ENCODE measurements at regions not wholly inside any gene's neighbourhood (a gene's known extent, or its start where the extent isn't known, plus 50 kb on each side); places are given as distances from the start of the nearest gene placed in this dataset.
"Not testable (repeated sequence)": the region's sequence is repeated elsewhere in the genome, so short reads cannot be mapped to it uniquely, and the experiment has no call there.

DNA sequence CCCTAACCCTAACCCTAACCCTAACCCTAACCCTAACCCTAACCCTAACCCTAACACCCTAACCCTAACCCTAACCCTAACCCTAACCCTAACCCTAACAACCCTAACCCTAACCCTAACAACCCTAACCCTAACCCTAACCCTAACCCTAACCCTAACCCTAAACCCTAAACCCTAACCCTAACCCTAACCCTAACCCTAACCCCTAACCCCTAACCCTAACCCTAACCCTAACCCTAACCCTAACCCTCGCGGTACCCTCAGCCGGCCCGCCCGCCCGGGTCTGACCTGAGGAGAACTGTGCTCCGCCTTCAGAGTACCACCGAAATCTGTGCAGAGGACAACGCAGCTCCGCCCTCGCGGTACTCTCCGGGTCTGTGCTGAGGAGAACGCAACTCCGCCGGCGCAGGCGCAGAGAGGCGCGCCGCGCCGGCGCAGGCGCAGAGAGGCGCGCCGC, 270.7 kb downstream of the OR4F29 start:
- FAIRE-seq; DNase-seq (ENCODE audit: low read depth): not testable (repeated sequence)

DNA sequence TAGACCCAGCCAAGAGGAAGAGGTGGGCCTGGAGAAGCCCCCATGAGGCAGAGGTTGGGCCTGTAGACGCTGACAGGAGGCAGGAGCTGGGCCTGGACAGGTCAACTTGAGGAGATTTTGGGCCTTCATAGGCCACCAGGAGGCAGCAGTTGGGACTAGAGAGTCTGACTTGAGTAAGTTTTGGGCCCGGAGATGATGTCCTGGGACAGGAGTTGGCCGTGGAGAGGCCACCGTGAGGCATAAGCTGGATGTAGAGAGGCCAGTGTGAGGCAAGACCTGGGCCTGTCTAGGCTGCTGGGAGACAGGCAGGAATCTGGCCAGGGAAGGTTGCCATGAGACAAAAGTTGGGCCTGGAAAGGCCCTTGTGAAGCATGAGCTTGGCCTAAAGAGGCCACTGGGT, 312.6 kb downstream of the OR4F29 start:
- H3K4me3 ChIP-seq (ENCODE audit: low read depth, low read length); FAIRE-seq; DNase-seq (ENCODE audit: low read depth); H3K27me3 ChIP-seq (ENCODE audit: control insufficient read depth, insufficient read depth, low read length); H3K36me3 ChIP-seq (ENCODE audit: control insufficient read depth, insufficient read depth, low read length): not testable (repeated sequence)

More for the DNA sequence above, 270.7 kb downstream of the OR4F29 start:
- H3K4me3 ChIP-seq (ENCODE audit: low read depth, low read length); H3K27me3 ChIP-seq (ENCODE audit: control insufficient read depth, insufficient read depth, low read length); H3K36me3 ChIP-seq (ENCODE audit: control insufficient read depth, insufficient read depth, low read length): not testable (repeated sequence)

DNA sequence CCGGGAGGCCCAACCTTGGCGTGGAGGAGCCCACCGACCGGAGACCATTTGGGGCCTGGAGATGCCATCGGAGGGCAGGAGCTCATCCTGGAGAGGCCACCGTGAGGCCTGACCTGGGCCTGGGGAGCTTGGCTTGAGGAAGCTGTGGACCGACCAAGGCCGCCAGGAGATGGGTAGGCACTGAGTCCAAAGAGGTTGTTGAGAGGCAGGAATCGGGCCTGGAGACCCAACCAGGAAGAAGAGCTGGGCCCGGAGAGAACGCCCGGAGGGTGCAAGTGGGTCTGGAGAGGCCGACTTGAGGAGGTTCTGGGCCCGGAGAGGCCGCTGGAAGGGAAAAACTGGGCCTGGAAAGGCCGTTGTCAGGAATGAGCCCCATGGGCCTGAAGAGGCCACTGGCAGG, 313.8 kb downstream of the OR4F29 start:
- FAIRE-seq; DNase-seq (ENCODE audit: low read depth); H3K4me3 ChIP-seq (ENCODE audit: low read depth, low read length); H3K36me3 ChIP-seq (ENCODE audit: control insufficient read depth, insufficient read depth, low read length); H3K27me3 ChIP-seq (ENCODE audit: control insufficient read depth, insufficient read depth, low read length): not testable (repeated sequence)

DNA sequence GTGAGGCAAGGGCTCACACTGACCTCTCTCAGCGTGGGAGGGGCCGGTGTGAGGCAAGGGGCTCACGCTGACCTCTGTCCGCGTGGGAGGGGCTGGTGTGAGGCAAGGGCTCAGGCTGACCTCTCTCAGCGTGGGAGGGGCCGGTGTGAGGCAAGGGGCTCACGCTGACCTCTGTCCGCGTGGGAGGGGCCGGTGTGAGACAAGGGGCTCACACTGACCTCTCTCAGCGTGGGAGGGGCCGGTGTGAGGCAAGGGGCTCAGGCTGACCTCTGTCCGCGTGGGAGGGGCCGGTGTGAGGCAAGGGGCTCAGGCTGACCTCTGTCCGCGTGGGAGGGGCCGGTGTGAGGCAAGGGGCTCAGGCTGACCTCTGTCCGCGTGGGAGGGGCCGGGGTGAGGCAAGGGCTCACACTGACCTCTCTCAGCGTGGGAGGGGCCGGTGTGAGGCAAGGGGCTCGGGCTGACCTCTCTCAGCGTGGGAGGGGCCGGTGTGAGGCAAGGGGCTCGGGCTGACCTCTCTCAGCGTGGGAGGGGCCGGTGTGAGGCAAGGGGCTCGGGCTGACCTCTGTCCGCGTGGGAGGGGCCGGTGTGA, 315.0 kb downstream of the OR4F29 start:
- not testable (repeated sequence) for DNase-seq (ENCODE audit: low read depth); H3K36me3 ChIP-seq (ENCODE audit: control insufficient read depth, insufficient read depth, low read length); H3K27me3 ChIP-seq (ENCODE audit: control insufficient read depth, insufficient read depth, low read length); H3K4me3 ChIP-seq (ENCODE audit: low read depth, low read length); FAIRE-seq

DNA sequence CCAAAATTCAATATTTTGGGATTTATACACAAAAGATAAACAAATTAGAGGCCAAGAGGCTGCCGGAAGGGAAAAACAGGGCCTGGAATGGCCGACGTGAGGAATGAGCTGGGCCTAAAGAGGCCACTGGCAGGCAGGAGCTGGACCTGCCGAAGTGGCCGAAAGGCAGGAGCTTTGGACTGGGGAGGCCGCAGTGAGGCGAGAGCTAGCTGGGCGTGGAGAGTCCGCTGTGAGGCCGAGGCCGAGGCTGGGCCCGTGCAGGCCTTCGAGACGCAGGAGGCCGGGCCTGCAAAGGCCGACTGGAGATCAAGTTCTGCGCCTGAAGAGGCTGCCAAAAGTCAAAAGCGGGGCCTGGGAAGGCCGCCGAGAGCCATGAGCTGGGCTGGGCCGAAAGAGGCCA, 316.5 kb downstream of the OR4F29 start:
- not testable (repeated sequence) for H3K4me3 ChIP-seq (ENCODE audit: low read depth, low read length); FAIRE-seq; DNase-seq (ENCODE audit: low read depth); H3K27me3 ChIP-seq (ENCODE audit: control insufficient read depth, insufficient read depth, low read length); H3K36me3 ChIP-seq (ENCODE audit: control insufficient read depth, insufficient read depth, low read length)

DNA sequence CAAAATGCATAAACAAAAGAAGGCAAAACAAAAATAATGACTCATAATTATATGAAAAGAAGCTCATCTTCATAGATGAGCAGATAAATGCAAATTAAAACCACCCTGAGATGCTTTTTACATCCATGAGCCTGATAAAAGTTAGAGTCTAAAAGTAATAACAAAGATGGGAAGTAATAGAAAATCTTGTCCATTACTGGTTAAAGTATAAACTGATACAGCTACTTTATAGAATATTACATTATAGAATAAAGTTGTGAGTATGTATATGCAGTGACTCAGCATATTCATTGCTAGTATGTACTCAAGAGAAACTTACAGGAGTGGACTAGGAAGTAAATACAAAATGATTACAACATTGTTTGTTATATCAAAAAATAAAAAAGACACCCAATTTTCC, 333.0 kb downstream of the OR4F29 start:
- not testable (repeated sequence) for DNase-seq (ENCODE audit: low read depth); H3K36me3 ChIP-seq (ENCODE audit: control insufficient read depth, insufficient read depth, low read length); H3K4me3 ChIP-seq (ENCODE audit: low read depth, low read length); H3K27me3 ChIP-seq (ENCODE audit: control insufficient read depth, insufficient read depth, low read length); FAIRE-seq

DNA sequence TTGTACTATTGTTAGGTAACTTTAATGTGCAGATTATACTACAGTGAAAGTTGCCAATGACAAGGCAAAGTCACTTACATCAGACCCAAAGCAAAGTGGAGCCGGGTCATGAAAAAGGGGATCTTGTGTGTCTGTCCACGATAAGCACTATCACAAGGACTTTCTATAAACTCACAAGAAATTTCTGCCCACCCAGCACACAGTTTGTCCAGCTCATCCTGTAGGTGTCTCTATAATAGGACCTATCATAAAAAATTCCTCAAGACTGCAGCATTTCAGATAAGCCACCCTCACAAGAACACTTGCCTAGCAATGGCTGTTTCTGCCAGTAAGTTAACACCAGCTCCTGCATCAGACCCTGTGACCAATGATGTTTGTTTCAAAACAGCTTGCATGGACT, 335.9 kb downstream of the OR4F29 start:
- not testable (repeated sequence) for H3K4me3 ChIP-seq (ENCODE audit: low read depth, low read length); DNase-seq (ENCODE audit: low read depth); H3K27me3 ChIP-seq (ENCODE audit: control insufficient read depth, insufficient read depth, low read length); H3K36me3 ChIP-seq (ENCODE audit: control insufficient read depth, insufficient read depth, low read length); FAIRE-seq

DNA sequence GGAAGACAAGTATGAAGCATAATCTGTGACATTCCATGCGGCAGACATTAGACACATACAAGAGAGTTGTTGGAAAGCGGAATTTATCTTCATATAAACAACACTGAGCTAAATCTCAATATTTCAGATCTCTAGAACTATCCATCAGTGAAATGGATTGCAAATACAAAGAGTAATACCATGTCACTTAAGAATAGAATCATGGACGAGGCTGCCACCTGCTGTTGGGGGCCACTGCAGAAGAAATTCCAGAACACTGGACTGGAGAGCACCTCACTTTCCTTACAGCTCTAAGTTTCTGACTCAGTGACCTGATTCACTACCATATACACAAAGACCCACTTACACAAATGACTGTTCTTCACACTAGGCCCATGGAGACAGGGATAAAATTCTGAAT, 346.7 kb downstream of the OR4F29 start:
- H3K4me3 ChIP-seq (ENCODE audit: low read depth, low read length); H3K36me3 ChIP-seq (ENCODE audit: control insufficient read depth, insufficient read depth, low read length); FAIRE-seq; H3K27me3 ChIP-seq (ENCODE audit: control insufficient read depth, insufficient read depth, low read length); DNase-seq (ENCODE audit: low read depth): not testable (repeated sequence)

DNA sequence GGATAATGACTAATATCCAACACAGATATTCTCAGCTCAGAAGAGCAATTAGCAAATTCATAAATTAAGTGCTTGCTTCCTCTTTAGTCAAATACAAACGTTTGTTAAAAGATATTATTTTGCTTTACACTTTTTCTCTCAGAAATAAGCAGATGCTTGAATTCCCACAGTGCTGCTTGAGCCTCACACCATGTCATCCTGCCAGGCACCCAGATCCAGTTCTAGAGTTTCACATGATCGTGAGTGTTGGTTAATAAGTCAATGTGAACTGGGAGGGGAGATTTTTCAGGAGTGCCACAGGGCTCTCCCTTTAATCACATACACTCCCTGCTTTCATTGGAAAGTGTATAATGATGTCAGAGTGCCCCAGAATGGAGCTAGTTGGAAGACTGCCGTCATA, 352.0 kb downstream of the OR4F29 start:
- DNase-seq (ENCODE audit: low read depth); H3K4me3 ChIP-seq (ENCODE audit: low read depth, low read length); H3K27me3 ChIP-seq (ENCODE audit: control insufficient read depth, insufficient read depth, low read length); FAIRE-seq; H3K36me3 ChIP-seq (ENCODE audit: control insufficient read depth, insufficient read depth, low read length): not testable (repeated sequence)

DNA sequence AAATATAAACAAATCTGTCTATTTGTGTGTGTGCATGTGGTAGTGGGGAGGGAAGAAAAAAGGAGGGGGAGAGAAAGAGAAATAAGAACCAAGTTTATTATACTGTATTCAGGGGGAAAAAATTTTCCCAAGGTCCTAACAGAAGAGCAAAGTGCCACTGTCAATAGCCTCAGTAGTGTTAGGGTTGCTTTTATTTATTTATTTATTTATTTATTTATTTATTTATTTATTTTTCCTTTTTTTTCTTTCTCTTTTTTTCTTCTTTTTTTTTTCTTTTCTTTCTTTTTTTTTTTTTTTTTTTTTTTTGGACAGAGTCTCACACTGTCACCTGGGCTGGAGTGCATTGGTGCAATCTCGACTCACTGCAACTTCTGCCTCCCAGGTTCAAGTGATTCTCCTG, 352.7 kb downstream of the OR4F29 start:
- FAIRE-seq; H3K36me3 ChIP-seq (ENCODE audit: control insufficient read depth, insufficient read depth, low read length); H3K4me3 ChIP-seq (ENCODE audit: low read depth, low read length); H3K27me3 ChIP-seq (ENCODE audit: control insufficient read depth, insufficient read depth, low read length); DNase-seq (ENCODE audit: low read depth): not testable (repeated sequence)

DNA sequence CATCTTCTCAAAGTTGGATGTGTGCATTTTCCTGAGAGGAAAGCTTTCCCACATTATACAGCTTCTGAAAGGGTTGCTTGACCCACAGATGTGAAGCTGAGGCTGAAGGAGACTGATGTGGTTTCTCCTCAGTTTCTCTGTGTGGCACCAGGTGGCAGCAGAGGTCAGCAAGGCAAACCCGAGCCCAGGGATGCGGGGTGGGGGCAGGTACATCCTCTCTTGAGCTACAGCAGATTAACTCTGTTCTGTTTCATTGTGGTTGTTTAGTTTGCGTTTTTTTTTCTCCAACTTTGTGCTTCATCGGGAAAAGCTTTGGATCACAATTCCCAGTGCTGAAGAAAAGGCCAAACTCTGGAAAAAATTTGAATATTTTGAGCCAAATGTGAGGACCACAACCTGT, 360.2 kb downstream of the OR4F29 start:
- not testable (repeated sequence) for DNase-seq (ENCODE audit: low read depth); H3K27me3 ChIP-seq (ENCODE audit: control insufficient read depth, insufficient read depth, low read length); H3K4me3 ChIP-seq (ENCODE audit: low read depth, low read length); H3K36me3 ChIP-seq (ENCODE audit: control insufficient read depth, insufficient read depth, low read length); FAIRE-seq

DNA sequence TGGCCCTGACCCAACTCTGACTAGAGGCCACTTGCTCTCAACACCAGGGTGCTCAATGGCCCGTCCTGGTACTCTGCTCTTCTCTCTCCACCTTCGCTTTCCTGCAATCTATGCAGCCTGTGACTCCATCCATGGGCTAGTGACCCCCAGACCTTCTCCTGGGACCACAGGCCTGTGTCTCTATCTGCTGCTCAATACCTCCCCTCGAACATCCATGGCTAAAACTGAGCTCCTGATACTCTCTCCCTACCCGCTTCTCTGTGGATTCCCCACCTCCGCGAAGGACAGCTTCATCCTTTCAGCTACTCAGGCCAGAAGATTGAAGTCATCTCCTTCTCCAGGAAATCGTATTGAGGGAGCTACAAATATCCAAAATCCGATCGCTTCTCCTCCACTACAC, 363.4 kb downstream of the OR4F29 start:
- not testable (repeated sequence) for H3K4me3 ChIP-seq (ENCODE audit: low read depth, low read length); H3K27me3 ChIP-seq (ENCODE audit: control insufficient read depth, insufficient read depth, low read length); FAIRE-seq; H3K36me3 ChIP-seq (ENCODE audit: control insufficient read depth, insufficient read depth, low read length); DNase-seq (ENCODE audit: low read depth)

DNA sequence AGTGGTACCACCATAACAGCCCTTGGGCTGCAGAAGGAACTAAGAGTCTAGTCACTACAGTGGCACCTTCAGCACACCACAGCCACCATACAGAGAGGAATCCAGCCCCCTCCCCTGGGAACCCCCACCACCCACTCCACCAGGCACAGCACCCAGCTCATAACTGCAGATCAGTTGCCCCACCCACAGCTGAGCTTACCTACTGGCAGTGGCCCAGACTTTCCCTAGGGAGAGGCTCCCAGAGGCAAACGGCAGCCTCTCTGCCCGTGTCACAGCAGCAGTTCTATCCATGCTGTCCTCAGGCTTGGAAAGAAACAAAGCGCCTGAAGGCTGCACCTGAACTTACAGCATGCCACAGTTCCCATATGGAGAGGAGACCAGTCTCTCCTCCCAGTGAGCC, 372.3 kb downstream of the OR4F29 start:
- H3K4me3 ChIP-seq (ENCODE audit: low read depth, low read length); H3K27me3 ChIP-seq (ENCODE audit: control insufficient read depth, insufficient read depth, low read length); H3K36me3 ChIP-seq (ENCODE audit: control insufficient read depth, insufficient read depth, low read length); FAIRE-seq; DNase-seq (ENCODE audit: low read depth): not testable (repeated sequence)

DNA sequence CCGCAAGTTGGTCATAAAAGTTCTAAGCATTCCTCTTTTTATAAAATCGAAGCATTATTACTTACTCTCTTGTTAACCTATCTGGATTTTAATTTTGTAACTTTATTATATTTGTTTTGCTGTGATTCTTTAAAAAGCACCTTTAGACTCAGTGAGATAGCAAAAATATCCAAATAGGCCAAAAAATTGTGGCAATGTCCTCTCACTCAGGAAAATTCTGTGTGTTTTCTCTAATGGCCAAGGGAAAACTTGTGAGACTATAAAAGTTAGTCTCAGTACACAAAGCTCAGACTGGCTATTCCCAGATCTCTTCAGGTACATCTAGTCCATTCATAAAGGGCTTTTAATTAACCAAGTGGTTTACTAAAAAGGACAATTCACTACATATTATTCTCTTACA, 386.4 kb downstream of the OR4F29 start, which contains the start of gene OR4F5:
TSS of gene OR4F5 (plus strand) at position 301 of the 400 bp plus-strand sequence.
- DNase-seq (ENCODE audit: low read depth); H3K36me3 ChIP-seq (ENCODE audit: control insufficient read depth, insufficient read depth, low read length); H3K4me3 ChIP-seq (ENCODE audit: low read depth, low read length); H3K27me3 ChIP-seq (ENCODE audit: control insufficient read depth, insufficient read depth, low read length); FAIRE-seq: not testable (repeated sequence)

DNA sequence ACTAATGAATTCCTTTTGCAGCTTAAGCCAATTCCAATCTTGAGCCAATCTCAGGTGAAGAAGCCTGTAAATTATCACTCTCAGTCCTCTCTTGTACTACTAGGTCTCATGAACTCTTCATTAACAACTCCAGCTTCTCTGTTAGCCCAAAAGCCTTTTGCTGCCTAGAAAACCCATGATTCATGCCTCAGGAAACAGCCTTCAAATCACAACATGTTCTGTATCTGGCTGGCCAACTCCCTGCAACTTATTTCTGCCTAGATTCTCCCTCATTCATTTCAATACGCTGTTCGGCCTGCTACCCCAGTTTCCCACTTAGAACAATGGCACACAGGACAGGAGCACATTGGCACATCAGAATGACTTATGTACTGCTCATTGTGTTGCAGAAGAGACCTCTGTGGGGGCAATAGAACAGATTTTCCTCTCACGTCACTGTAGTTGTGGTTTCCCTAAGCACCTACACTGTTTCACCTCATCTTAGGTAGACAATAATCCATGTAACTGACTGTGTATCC, 395.4 kb downstream of the OR4F29 start:
- not testable (repeated sequence) for H3K27me3 ChIP-seq (ENCODE audit: control insufficient read depth, insufficient read depth, low read length); H3K4me3 ChIP-seq (ENCODE audit: low read depth, low read length); DNase-seq (ENCODE audit: low read depth); H3K36me3 ChIP-seq (ENCODE audit: control insufficient read depth, insufficient read depth, low read length); FAIRE-seq
